Limb (tissue), 2 donors: ENCODE measurements at regions not wholly inside any gene's neighbourhood (a gene's known extent, or its start where the extent isn't known, plus 50 kb on each side); places are given as distances from the start of the nearest gene placed in this dataset.

Source experiments
- DNase-seq, 2 donors: peaks; one replicate each; pipeline ENCODE4 v3.0.0-alpha.2; 2016; ENCODE audit errors: extremely low spot score in 2 of 2

- DNase-seq, result peak; percentile 44 to 56
Measured at GRCh38 chr5:165996201-165996875, 2295.1 kb upstream of the WWC1 start.

- no peak for DNase-seq
Measured at GRCh38 chr5:165999693-166000320, 2291.6 kb upstream of the WWC1 start.

- DNase-seq, result no peak
Measured at GRCh38 chr5:166004006-166004405, 2287.4 kb upstream of the WWC1 start.

DNA sequence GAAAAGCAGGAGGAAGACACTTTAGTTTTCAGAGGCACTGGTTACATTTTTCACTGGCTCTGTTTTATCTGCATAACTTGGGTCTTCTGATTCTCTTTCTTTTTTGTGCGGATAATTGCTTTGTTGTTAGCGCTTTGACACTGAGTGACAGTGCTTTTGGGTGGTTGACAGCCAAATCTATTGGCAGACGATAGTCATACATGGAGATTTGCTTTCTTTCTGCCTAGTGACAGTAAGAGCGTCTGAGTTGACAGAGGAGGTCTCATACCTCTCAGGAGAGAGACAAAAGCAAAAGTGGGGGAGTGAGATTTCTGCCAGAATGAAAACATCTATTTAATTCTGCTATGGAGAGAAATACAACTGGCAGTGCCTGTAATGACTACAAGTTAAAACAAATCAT, 2278.0 kb upstream of the WWC1 start:
- no peak for DNase-seq

- no peak for DNase-seq
Measured at GRCh38 chr5:166014256-166014655, 2277.2 kb upstream of the WWC1 start.

- no peak for DNase-seq
Measured at GRCh38 chr5:166018716-166019115, 2272.7 kb upstream of the WWC1 start.

DNA sequence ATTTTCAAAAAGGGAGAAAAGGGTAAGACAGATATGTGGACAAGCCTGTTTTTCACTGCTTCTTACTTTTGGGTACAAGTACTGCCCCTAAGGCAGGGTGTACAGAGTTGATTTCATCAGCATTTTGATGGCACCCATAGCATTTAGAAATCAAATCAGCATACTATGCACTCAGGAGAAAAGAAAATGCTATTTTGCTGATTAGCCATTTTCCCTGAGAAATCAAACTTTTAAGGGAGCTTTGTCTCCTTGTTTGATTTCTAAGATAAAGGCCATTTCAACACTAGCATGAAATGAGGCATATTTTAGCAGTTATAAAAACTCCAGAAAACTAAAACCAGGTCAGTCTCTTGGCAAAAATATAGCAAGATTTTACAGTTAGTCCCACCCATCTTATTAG, 2269.4 kb upstream of the WWC1 start:
- no peak for DNase-seq

GRCh38 chr5:166024970-166025369, 2266.5 kb upstream of the WWC1 start:
- DNase-seq, result no peak

GRCh38 chr5:166027582-166027981, 2263.9 kb upstream of the WWC1 start:
- DNase-seq, result no peak

- no peak for DNase-seq
Measured at GRCh38 chr5:166031926-166032325, 2259.5 kb upstream of the WWC1 start.

DNA sequence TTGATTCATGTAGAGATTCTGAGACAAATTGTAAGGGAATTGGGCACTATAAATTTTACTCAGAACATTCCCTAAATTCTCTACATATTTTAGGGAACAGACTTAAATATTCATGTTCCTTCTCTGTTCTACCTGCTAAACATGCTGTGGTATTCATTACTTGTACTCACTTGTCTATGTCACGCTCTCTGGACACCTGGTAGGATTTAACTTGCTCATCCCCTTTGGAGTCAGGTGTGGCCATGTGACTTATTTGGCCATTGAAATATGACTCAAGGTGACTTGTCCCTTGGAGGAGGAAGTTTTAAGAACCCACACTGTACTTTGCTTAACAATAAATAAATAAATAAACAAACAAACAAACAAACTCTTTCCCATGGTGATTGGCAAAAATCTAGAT, 2258.8 kb upstream of the WWC1 start:
- DNase-seq, result no peak

DNA sequence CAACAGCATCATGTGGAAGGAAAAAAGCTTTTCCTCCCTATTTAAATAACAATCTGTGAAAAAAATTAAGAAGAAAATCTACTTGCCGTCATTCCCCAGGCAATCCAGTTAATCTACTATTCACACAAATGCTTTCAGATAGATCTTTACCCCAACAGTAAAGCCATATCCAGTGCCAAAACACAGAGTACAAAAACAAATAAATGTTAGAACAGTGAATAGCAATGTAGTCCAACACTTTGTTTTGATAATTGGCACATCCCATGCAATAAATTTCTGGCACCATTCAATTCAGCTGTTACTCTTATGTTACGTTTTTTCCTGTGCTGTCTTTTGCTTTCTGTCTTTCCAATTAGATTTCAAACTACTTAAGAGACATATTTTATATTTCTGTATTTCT, 2245.5 kb upstream of the WWC1 start:
- DNase-seq, result no peak

DNA sequence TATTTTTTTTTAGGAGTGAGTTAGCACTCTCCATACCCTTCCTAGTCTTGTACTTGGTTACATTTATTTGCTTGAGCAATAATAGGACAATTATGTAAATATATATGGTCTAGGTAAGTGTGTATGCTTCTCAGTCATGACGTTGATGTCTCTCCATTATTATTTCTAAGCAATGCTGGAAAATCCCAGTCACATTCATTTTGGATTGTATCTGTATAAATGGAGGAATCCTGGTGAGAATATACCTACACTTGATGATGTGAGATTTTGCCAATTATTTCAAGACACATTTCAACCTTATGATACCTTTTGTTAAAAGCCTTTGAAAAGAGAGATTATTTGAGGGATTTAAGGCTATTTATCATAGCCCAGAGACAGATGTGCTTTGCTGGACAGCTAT, 2244.5 kb upstream of the WWC1 start:
- DNase-seq, result no peak

- no peak for DNase-seq
Measured at GRCh38 chr5:166050531-166050930, 2240.9 kb upstream of the WWC1 start.

DNA sequence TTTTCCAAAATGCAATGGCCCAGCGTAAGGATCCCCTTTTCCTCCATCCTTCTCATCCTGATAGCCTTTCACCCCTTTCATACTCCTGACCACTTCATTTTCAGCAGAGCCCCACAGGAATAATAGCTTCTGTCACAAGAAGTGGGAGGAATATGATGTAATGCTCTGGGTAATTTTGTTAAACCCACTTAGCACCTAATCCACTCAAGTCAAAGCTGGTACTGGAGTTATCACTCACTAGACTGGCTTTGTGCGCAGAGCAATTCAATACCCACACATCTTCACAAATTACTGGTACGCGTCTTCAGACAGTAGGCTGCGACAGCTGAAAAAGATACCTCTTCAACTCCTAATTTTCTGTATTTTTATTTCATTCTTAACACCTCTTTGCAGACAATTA, 2232.8 kb upstream of the WWC1 start:
- DNase-seq, result no peak

DNA sequence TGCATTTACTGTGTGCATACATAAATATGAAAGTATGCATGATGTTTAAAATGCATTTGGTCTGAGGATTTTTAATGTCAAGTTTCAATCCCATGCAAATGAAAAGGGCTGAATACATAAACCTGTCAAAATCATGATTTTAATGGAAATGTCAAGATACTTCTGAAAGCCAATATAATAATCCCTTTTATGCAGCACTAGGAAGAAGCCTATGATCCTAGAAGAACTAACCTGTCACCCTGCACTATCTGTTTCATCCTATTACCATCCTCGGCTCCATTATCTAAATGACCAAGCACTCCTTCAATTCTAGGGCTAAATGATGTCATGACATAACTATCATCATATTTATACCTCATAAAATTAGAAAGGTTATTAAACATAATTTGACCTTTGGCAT, 2229.4 kb upstream of the WWC1 start:
- DNase-seq, result no peak

- no peak for DNase-seq
Measured at GRCh38 chr5:166062719-166063118, 2228.7 kb upstream of the WWC1 start.

DNA sequence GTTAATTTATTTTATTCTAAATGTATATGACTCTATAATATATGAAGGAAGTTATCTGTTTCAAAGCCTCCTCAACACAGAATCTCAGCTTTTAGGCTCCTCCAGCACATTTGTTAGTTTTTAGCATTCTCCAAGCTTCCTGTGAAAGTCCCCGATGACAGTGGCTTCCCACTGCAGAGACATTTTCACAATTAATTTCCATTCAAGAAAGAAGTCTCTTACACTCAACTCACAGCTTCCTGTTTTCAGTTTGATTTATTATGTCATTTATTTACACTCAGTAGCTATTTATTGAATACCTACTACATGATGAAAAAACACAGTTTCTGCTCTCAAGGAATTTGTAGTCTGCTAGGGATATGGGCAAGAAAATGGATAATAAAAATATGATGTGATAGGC, 2228.2 kb upstream of the WWC1 start:
- DNase-seq, result no peak

GRCh38 chr5:166068547-166069335, 2222.7 kb upstream of the WWC1 start:
- no peak for DNase-seq

DNA sequence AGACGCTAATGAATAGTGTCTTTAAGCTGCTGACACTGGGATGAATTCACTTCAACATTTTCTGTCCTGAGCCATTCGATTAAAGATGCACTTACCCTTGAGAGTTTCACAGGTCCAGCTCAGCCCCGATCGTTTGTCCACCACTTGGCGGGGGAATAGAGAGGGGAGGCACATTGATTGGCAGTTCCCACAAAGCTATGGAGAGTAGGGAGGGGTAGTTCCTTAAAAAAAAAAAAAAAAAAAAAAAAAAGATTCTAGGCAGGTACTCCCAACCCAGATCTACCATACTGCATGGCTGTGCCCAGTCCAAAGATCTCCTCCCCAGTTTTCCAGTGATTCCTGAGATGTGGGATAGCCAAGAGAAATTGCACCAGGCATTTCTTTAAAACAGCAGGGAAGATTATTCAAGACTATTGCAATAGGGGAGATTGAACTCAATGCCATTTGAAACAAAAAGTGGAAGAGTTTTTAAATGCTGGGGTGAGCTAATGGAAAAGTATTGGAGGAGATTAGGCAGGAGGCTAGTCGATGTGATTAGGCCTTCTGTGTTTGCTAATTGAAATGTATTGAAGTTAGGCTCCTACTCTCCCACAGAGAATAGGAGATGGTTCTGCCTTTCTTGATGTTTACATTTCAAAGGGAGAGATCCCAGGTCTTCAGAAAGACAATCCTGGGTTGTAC, 2217.4 kb upstream of the WWC1 start:
- DNase-seq, result no peak

DNA sequence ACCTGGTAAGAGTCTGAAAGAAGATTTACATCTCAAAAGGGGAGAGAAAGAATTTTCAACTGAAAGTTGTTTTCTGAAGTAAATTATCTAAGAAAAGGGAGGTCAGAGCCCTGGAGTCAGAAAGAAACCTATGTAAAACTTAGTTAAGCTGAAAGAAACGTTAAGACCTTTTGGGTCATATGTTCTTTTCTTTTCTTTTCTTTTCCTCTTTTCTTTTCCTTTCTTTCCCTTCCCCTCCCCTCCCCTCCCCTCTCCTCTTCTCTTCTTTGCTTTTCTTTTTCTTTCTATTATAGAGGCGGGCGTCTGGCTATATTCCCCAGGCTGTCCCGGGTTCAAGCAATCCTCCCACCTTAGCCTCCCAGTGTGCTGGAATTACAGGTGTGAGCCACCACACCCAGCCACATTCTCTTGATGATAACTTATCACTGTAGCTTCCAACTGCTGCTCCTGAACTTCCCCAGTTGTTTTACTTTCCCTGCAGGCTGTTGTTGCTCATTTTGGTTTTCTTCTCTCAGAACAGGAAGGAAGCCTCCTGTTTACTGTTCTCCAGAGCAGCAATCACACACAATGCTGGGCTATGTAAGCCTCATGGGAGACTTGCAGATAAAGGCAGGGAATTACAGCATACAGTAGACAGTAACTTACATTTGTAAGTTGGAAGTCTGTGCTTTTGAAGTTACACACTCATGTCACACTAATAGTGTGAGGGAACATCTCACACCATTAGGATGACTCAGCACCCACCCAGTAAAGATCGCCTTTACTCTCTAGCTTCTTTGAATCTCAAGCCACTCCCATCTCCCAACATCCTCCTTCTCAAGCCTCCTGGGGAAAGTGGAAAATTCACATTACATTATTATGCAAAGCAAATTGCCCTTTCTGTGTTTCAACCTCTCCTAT, 2216.6 kb upstream of the WWC1 start:
- DNase-seq, result no peak
